HG02885 (cell line): ENCODE measurements at regions not wholly inside any gene's neighbourhood (a gene's known extent, or its start where the extent isn't known, plus 50 kb on each side); places are given as distances from the start of the nearest gene placed in this dataset.

ENCODE experiments used
- ATAC-seq: cut with Tn5 transposase; IDR thresholded peaks from one replicate; pipeline ENCODE4 v1.9.1; 2021; ENCODE audit warnings: mild to moderate bottlenecking; ENCODE audit not compliant: unreplicated experiment, poor library complexity

- ATAC-seq = no peak
Observed at GRCh38 chr13:47111499-47111898, 214.6 kb upstream of the HTR2A start.

GRCh38 chr13:47110833-47111240, 214.0 kb upstream of the HTR2A start:
- ATAC-seq = no peak

- no peak for ATAC-seq
Observed at GRCh38 chr13:47110141-47110540, 213.3 kb upstream of the HTR2A start.

DNA sequence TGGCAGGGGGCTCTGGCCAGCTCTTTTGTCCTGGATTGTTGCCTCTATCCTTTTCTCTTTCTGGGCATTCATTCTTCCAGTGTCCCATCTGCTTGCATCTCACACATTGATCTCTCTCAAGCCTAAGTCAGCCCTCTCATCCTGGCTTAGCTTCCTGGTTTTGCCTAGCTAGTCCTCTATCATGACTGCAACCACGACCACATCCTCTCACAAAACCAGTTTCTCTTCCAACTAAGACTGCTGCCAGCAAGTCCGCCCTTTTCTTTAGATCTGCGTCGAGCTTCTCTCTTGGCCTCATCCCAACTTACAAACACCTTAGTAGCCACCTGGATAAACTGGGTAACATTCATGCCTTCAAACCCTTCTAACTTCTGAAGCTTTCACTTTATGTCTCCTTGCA, 212.2 kb upstream of the HTR2A start:
- ATAC-seq = no peak

DNA sequence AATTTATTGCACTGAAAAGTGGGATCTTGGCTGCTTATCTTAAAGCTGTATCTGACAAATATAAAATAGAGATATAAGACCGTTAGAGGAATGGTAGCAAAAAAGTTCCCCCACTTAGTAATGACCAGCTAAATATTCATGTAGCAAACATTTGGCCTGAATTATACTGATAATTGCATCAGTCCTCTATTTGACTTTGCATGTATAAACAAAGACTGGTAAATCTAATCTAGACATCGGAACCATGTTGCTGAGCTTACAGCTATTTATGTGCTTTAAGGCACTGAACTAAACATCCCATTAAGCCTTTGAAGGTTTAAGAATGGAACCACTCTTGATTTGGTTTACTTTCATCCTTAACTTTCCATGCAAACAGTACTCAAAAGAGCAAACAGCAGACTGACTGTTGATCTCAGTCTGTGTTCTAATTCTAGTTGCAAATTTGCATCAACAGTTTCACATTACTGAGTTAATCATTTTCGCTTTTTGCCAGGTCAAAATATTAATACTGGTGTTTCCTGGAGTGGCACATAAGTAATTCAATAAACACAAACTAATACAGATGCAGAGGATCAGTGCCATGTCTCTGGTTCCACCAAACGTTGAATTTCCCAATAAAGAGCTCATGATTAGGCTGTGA, 203.5 kb upstream of the HTR2A start:
- ATAC-seq = peak; percentile 95

DNA sequence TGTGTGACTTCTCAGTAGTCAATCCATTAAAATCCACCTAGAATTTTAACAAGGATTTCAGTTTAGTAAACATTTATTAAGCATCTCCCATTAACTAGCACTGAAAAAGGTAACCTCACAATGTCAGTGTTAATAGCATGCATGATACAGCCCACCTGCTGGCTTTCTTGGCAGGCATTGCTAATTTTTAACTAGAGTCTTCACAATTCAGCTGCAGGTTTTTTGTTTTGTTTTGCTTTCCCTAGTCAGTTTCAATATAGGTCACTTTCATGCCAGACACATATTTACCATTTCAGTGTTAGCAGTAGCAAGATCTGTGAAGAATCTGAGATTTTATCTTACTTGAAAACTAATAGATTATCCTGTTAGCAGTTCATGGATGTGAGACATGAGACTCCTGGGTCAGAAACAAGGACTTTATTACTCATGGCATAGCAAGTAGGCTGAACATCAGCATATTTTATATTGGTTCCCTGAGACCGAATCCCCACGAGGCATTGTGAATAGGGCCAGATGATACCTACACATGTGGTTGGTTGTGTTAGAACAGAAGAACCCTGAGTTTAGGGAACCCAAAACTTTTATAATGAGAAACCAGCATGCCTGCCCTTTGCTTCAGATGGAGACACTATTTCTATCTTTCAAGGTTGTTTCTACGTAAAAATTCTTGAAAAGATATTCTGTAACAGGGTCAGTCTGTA, 198.0 kb upstream of the HTR2A start:
- peak; percentile 84 for ATAC-seq

DNA sequence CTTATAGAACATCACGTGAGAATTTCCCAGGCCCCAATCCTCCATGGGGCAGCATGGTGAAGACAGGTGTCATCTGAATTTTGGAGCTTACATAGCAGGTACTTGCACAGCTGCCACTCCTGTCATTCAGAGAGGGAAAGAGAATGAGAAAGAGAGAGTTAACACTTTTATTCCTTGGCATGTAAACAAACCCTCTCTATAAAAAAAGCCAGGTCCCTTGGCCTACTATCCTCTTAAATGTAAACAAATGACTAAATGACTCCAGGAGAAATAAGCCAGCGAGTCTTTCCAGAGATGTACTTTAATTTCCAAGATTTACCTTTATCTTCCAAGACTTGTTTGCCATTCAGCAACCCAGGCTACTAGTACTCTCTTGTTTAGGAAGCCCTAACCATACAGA, 195.3 kb upstream of the HTR2A start:
- ATAC-seq = no peak

- ATAC-seq = no peak
Observed at GRCh38 chr13:47087841-47088240, 191.0 kb upstream of the HTR2A start.

GRCh38 chr13:47087241-47087640, 190.4 kb upstream of the HTR2A start:
- no peak for ATAC-seq

- no peak for ATAC-seq
Observed at GRCh38 chr13:47085346-47085745, 188.5 kb upstream of the HTR2A start.

DNA sequence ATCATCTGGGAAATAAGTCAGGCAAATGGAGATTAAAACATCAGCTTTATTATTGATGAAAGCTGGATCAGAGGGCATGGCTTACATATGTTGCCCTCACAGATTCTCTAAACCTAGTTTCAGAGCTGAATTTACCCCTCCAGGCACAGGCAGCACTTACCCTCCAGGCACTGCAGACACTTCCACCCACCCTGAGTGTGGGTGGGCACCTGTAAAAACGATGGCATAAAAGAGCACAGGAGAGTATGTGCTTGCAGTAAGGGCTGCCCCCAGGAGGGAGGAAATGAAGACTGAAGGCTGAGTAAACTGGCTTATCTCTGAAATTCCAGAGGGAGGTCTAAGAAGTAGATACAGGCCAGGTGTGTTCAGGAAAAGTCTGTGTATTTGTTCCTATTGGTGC, 185.0 kb upstream of the HTR2A start:
- no peak for ATAC-seq

- ATAC-seq = no peak
Observed at GRCh38 chr13:47081246-47081645, 184.4 kb upstream of the HTR2A start.

DNA sequence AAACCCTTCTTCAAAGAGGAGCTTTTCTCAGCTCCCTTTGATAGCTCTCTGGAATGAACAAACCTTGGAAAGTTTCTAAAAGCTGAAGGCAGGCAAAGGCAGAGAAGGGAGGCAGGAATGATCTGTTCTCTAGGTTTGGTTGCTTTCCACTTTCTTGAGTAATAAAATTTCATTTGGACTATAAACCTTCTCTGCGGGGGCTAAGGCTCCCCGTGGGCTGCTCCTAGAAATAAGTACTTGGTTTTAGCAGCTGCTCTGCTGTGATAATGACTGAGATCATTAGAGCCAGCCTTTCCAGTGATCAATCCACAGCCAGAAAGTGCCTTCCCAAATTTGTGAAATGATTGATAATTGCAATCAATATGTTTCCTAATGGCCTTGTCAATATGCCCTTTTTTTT, 183.8 kb upstream of the HTR2A start:
- no peak for ATAC-seq

- ATAC-seq = no peak
Observed at GRCh38 chr13:47076500-47076899, 179.6 kb upstream of the HTR2A start.

- no peak for ATAC-seq
Observed at GRCh38 chr13:47069133-47069532, 172.3 kb upstream of the HTR2A start.

DNA sequence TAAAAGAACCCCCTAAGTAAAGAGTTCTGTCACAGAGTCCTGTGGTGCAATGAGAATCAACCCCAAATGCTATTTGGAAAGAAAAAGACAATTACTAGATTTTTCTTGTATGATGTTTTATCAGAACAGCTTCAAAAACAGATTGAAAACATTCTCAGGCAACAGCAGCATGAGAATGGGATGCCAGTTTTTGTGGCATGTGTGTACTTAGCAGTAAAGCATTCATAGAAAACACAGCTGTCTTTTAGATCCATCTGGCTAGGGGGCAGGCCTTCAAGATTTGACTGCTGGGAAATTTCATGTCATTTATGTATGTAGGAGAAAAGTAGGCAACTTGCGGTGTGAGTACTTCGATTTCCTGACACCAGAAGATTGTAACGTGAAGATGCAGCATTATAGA, 170.5 kb upstream of the HTR2A start:
- no peak for ATAC-seq

GRCh38 chr13:47066226-47066625, 169.4 kb upstream of the HTR2A start:
- no peak for ATAC-seq

DNA sequence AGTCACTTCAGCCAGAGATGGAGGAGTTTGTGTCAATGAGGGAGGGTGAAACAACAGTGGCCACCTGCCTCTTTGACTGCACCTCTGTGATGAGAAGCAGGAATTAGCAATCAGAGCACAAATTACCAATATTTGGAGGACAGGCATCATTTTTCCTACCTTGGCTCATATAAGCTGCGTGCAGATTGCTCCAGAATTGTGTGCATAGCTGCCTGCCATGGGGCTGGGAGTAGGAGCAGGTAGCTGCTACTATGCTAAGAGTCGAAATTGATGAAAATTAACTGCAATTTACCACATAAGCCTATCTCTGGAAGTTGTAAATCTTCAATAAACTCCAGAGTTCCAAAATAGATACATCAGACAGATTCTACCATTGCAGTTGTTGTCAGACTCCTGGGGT, 167.5 kb upstream of the HTR2A start:
- no peak for ATAC-seq

DNA sequence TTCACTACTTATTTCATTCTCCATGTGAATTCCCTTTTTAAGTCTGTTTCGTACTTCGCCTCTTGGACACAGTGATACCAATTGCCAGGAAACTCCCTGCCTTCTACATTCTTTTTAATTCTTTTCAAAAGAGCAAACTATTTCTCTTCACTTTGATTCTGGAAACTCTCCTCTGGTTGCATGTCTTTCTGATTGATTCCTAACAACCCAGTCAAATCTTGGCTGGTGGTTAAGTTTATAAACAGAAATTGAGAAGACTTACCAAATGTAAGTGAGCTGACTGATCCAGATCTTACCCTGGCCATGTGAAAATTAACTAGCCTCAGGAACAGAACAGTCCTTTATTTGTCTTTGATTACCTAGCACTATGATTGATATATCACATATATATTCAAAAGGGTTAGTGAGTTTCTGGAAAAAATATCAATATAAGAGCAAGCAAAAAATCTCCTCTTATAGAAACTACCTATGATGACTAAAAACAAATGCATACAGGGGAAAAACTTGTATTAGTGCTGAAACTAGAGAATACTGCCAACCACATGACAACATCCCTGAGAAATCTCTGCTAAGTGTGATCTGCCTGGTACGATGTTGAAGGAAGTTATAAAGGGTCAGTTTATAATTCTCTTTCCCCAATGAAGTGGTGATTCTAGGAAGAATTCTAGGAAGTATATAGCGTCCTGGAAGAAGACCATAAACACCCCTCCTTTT, 152.6 kb upstream of the HTR2A start:
- no peak for ATAC-seq

DNA sequence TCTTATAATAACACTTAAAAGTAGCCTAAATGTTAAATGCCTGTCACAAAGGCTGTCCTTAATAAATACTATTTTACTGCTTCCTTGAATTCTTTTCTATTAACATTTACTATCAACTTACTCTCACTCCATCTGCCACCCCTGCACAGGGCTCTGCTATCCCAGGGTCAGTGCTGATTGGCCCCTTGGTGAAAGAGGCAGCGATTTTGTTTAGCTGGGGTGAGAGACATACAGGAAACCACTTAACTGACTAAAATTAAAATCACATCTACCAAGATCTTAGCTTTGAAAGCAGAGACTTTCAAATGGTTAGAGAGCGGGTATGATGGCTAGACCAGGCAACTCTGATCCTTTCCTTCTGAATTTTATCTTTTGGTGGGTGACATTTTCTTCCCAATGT, 149.9 kb upstream of the HTR2A start:
- ATAC-seq = no peak

DNA sequence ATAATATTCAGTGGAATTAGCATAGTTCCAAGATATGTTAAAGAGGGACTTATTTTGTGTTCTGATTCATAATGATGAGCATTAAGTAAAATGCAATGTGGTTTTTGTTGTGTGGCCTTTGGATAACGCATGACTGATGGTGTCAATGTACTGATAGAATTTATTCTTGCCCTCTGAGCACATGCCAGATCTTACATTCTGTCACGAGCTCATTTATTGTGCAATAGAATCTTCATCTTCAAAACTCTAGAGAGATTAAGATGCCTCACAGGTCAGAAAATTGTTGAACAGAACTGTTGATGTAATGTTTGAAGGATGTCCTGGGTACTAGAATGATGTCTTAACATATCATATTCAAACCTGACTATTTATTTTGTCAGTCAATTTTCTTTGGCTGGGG, 148.0 kb upstream of the HTR2A start:
- no peak for ATAC-seq

- ATAC-seq = no peak
Observed at GRCh38 chr13:47039106-47039505, 142.3 kb upstream of the HTR2A start.
